Colonic mucosa (tissue), 4 donors: ENCODE measurements at regions not wholly inside any gene's neighbourhood (a gene's known extent, or its start where the extent isn't known, plus 50 kb on each side); places are given as distances from the start of the nearest gene placed in this dataset.

Source experiments
- DNase-seq: peaks from one replicate; pipeline ENCODE4 v3.0.0-alpha.2; 2020
- H3K27ac ChIP-seq: fragments of 200-600 bp; one replicate; pipeline ENCODE4 v1.8.0; 2021
- H3K27me3 ChIP-seq: fragments of 200-600 bp; one replicate; pipeline ENCODE4 v1.8.0; 2021
- H3K36me3 ChIP-seq: fragments of 200-600 bp; one replicate; pipeline ENCODE4 v1.8.0; 2021
- H3K4me1 ChIP-seq: fragments of 200-600 bp; one replicate; pipeline ENCODE4 v1.8.0; 2021; ENCODE audit warnings: mild to moderate bottlenecking
- H3K4me3 ChIP-seq: fragments of 200-600 bp; one replicate; pipeline ENCODE4 v1.8.0; 2021
- H3K9ac ChIP-seq, 2 donors: one replicate each; pipeline ENCODE4 v1.7.0; 2013; ENCODE audit warnings: control low read depth in 2 of 2, low read depth in 2 of 2, low read length in 2 of 2
- H3K9me3 ChIP-seq: fragments of 200-600 bp; one replicate; pipeline ENCODE4 v1.8.0; 2021
- CTCF ChIP-seq: fragments of 200-600 bp; IDR thresholded peaks from one replicate; pipeline ENCODE4 v1.8.0; 2022; ENCODE audit warnings: antibody characterized with exemption, mild to moderate bottlenecking
- intact Hi-C: fragments of 100-400 bp; cut with DNase I; formaldehyde crosslinking; loops from one replicate; pipeline ENCODE4 v1.14.1; 2022
- donor health status: healthy.
- donor health status: DM: no; HTN: no; CAD: no.
- donor health status: DM: no; HTN: no; CAD: no.

GRCh38 chr4:53712408-53713020, 121.2 kb upstream of the LNX1 start:
- H3K36me3 ChIP-seq: no peaks in the 10 kb centered on the region
- intact Hi-C loops: no loop called here
- H3K4me1 ChIP-seq: no peaks in the 10 kb centered on the region
- TF ChIP-seq CTCF: no peak
- no peak overlapping the region for H3K27ac ChIP-seq
- no peak for DNase-seq
- H3K4me3 ChIP-seq: no peak overlapping the region
- H3K9me3 ChIP-seq: no peaks in the 10 kb centered on the region
- no peaks in the 10 kb centered on the region for H3K27me3 ChIP-seq
- no peak overlapping the region for H3K9ac ChIP-seq

GRCh38 chr4:53711926-53712325, 120.6 kb upstream of the LNX1 start:
- H3K4me3 ChIP-seq: no peak overlapping the region
- no peak overlapping the region for H3K27ac ChIP-seq
- TF ChIP-seq CTCF: no peak
- H3K27me3 ChIP-seq: no peaks in the 10 kb centered on the region
- no peaks in the 10 kb centered on the region for H3K9me3 ChIP-seq
- H3K36me3 ChIP-seq: no peaks in the 10 kb centered on the region
- intact Hi-C loops: no loop called here
- no peaks in the 10 kb centered on the region for H3K4me1 ChIP-seq
- no peak for DNase-seq
- no peak overlapping the region for H3K9ac ChIP-seq

GRCh38 chr4:53709693-53710092, 118.4 kb upstream of the LNX1 start:
- no peak overlapping the region for H3K27ac ChIP-seq
- DNase-seq: no peak
- H3K27me3 ChIP-seq: no peaks in the 10 kb centered on the region
- no peak overlapping the region for H3K4me3 ChIP-seq
- no peaks in the 10 kb centered on the region for H3K36me3 ChIP-seq
- intact Hi-C loops: loop anchor here (5.0 to 10.0 kb wide), 2 partner anchors 93 to 505 kb away; no protein-coding TSS in a partner anchor
- H3K4me1 ChIP-seq: no peaks in the 10 kb centered on the region
- H3K9me3 ChIP-seq: no peaks in the 10 kb centered on the region
- no peak for TF ChIP-seq CTCF
- no peak overlapping the region for H3K9ac ChIP-seq

GRCh38 chr4:53707491-53707890, 116.2 kb upstream of the LNX1 start:
- Histone ChIP-seq H3K36me3 (no peaks in the 10 kb centered on the region), H3K27ac (no peak overlapping the region), H3K27me3 (no peaks in the 10 kb centered on the region), H3K4me3 (no peak overlapping the region), H3K9me3 (no peaks in the 10 kb centered on the region), H3K9ac (no peak overlapping the region), H3K4me1 (peaks cover 7% of the 10 kb centered on the region)
- no peak for DNase-seq
- intact Hi-C loops: loop anchor here (5.0 to 10.0 kb wide), 2 partner anchors 95 to 507 kb away; no protein-coding TSS in a partner anchor
- no peak for TF ChIP-seq CTCF

- Histone ChIP-seq H3K36me3 (no peaks in the 10 kb centered on the region), H3K9me3 (no peaks in the 10 kb centered on the region), H3K27me3 (no peaks in the 10 kb centered on the region), H3K4me3 (no peak overlapping the region), H3K9ac (no peak overlapping the region), H3K27ac (no peak overlapping the region), H3K4me1 (peaks cover 7% of the 10 kb centered on the region)
- peak; percentile 32 for DNase-seq
- intact Hi-C loops: loop anchor here (5.0 to 10.0 kb wide), 2 partner anchors 96 to 508 kb away; no protein-coding TSS in a partner anchor
- peak; percentile 27 for TF ChIP-seq CTCF
Measured at GRCh38 chr4:53706422-53707032, 115.2 kb upstream of the LNX1 start.
